Mesendoderm (in vitro differentiated cells): ENCODE measurements at regions not wholly inside any gene's neighbourhood (a gene's known extent, or its start where the extent isn't known, plus 50 kb on each side); places are given as distances from the start of the nearest gene placed in this dataset.
"Not testable (repeated sequence)": the region's sequence is repeated elsewhere in the genome, so short reads cannot be mapped to it uniquely, and the experiment has no call there.

Source experiments
- DNase-seq: peaks from one replicate; pipeline ENCODE4 v3.0.0; 2013
- H2AK5ac ChIP-seq: 2 replicates; pipeline ENCODE4 v1.6.1; 2013; ENCODE audit warnings: low read length, inconsistent platforms
- H2BK120ac ChIP-seq: 2 replicates; pipeline ENCODE4 v1.6.1; 2013; ENCODE audit warnings: low read depth, mild to moderate bottlenecking, low read length, moderate library complexity, mixed read lengths
- H2BK15ac ChIP-seq: replicated peaks from 2 replicates; pipeline ENCODE4 v1.6.1; 2013; ENCODE audit warnings: low read depth, mild to moderate bottlenecking, moderate library complexity
- H2BK5ac ChIP-seq: 2 replicates; pipeline ENCODE4 v1.6.1; 2013; ENCODE audit warnings: low read length, inconsistent platforms
- H3K18ac ChIP-seq: 2 replicates; pipeline ENCODE4 v1.6.1; 2013; ENCODE audit warnings: mild to moderate bottlenecking, low read length, mixed read lengths
- H3K23ac ChIP-seq: one replicate; pipeline ENCODE4 v1.6.1; 2013; ENCODE audit warnings: low read length
- H3K27ac ChIP-seq: 2 replicates; pipeline ENCODE4 v1.5.1; 2013; ENCODE audit warnings: low read depth, mild to moderate bottlenecking, inconsistent platforms, low read length, moderate library complexity
- H3K27me3 ChIP-seq: 2 replicates; pipeline ENCODE4 v1.6.1; 2013; ENCODE audit warnings: low read length, control low read depth, mild to moderate bottlenecking, inconsistent platforms; ENCODE audit not compliant: insufficient read depth, poor library complexity
- H3K36me3 ChIP-seq: 2 replicates; pipeline ENCODE4 v1.6.1; 2013; ENCODE audit warnings: low read length, inconsistent platforms; ENCODE audit not compliant: control insufficient read depth, insufficient read depth
- H3K4ac ChIP-seq: one replicate; pipeline ENCODE4 v1.6.1; 2013; ENCODE audit warnings: low read depth, mild to moderate bottlenecking, low read length, moderate library complexity
- H3K4me1 ChIP-seq: 2 replicates; pipeline ENCODE4 v1.6.1; 2013; ENCODE audit warnings: low read depth, low read length, inconsistent platforms; ENCODE audit not compliant: control insufficient read depth
- H3K4me2 ChIP-seq: 2 replicates; pipeline ENCODE4 v1.6.1; 2013; ENCODE audit warnings: low read length
- H3K4me3 ChIP-seq: 2 replicates; pipeline ENCODE4 v1.5.1; 2013; ENCODE audit warnings: mild to moderate bottlenecking, low read length
- H3K56ac ChIP-seq: one replicate; pipeline ENCODE4 v1.6.1; 2013; ENCODE audit warnings: low read length
- H3K79me1 ChIP-seq: 2 replicates; pipeline ENCODE4 v1.6.1; 2013; ENCODE audit warnings: low read length, inconsistent platforms
- H3K79me2 ChIP-seq: 2 replicates; pipeline ENCODE4 v1.6.1; 2013; ENCODE audit warnings: mild to moderate bottlenecking, low read length; ENCODE audit not compliant: control insufficient read depth, insufficient read depth
- H3K9ac ChIP-seq: 2 replicates; pipeline ENCODE4 v1.6.1; 2013; ENCODE audit warnings: low read length, inconsistent platforms
- H4K5ac ChIP-seq: one replicate; pipeline ENCODE4 v1.6.1; 2013; ENCODE audit warnings: low read length
- H4K8ac ChIP-seq: one replicate; pipeline ENCODE4 v1.6.1; 2013; ENCODE audit warnings: low read depth, mild to moderate bottlenecking, control low read depth, low read length, moderate library complexity
- WGBS: extraction: QIAGEN DNeasy Blood & Tissue Kit; methylation state at CpG from one replicate; pipeline ENCODE4 v1.1.7; 2013; ENCODE audit warnings: low lambda C conversion rate, missing lambda C conversion rate; ENCODE audit not compliant: insufficient coverage; ENCODE audit errors: extremely low coverage; 5-methylcytosine and 5-hydroxymethylcytosine counted together

DNA sequence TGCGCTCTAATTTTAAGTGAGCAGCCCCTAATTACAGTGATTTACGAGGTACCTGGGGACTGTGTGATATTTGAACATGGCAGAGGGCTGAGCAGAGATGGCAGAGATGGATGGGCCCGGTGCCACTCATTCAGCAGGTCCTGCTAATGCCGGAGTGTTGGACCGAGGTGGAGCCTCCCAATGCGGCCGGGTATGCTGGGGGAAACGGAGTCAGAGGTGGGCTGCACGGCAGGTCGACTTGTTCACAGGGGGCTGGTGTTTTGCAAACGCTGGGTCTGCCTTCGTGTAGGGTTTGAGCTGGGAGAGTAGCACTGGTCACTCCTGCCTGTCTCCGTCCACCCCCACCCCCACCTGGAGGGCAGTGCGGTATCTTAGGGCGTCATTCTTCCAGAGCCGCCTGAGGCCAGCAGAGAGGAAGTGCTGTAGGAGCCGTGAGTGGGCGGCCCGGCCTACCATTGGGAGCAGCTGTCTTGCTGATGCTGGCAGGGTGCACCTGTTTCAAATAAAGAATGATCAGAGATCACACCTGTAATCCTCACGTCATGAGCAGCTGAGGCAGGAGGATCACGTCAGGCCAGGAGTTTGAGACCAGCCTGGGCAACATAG lies 122.6 kb downstream of the IGLL1 start:
- H4K5ac ChIP-seq: no peak overlapping the region
- H3K9ac ChIP-seq: no peak overlapping the region
- no peak overlapping the region for H2AK5ac ChIP-seq
- H3K18ac ChIP-seq: no peak overlapping the region
- no peaks in the 10 kb centered on the region for H3K4me1 ChIP-seq
- no peak overlapping the region for H2BK5ac ChIP-seq
- no peaks in the 10 kb centered on the region for H3K79me2 ChIP-seq
- DNase-seq: no peak
- H2BK120ac ChIP-seq: no peak overlapping the region
- H4K8ac ChIP-seq: no peak overlapping the region
- H3K4ac ChIP-seq: no peak overlapping the region
- no peak overlapping the region for H3K23ac ChIP-seq
- no peaks in the 10 kb centered on the region for H3K27me3 ChIP-seq
- no peak overlapping the region for H3K4me2 ChIP-seq
- H3K4me3 ChIP-seq: no peak overlapping the region
- H3K79me1 ChIP-seq: no peaks in the 10 kb centered on the region
- H3K27ac ChIP-seq: no peak overlapping the region
- no peak overlapping the region for H3K56ac ChIP-seq
- WGBS: no CpG with 5 or more reads among the region's 21 CpGs
- no peak overlapping the region for H2BK15ac ChIP-seq
- no peaks in the 10 kb centered on the region for H3K36me3 ChIP-seq

DNA sequence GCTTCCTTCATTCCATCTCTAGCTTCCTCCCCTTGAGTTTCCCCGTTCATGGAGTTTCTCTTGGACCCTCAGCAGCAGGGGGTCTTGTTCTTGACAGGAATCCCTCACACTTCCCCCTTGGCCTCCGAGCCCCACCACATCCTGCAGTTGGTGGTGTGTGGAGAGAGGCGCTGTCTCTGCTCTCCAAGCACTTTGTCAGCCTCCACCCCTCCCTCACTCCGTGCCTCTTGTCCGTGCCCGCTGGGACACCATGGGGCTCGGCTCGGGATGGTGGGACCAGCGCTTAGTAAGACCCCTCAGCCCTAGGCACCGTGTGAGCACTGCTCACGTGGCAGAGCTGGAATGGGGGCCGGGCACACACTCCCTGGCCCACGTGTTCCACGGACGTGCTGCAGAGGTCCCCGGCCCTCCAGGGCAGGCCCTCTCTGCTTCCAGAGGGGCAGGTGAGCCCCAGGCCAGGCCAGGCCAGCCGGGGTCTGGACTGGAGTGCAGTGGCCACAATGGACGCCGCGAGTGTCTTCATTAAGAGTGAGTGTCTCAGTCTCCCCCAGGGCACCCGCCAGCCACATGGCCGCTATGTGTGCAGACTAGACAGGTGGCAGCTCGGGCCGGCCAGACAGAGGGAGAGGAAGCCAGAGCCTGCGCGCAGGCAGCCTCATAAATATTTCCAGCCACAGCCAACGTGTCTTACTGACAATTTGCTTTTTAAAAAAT lies 123.3 kb downstream of the IGLL1 start:
- not testable (repeated sequence) for H3K18ac ChIP-seq, H4K5ac ChIP-seq, H3K4ac ChIP-seq, H4K8ac ChIP-seq, H2BK15ac ChIP-seq, H2AK5ac ChIP-seq, H3K4me3 ChIP-seq, H2BK5ac ChIP-seq, H3K27me3 ChIP-seq, H3K79me1 ChIP-seq, H3K9ac ChIP-seq, H3K4me2 ChIP-seq, H3K36me3 ChIP-seq, H3K79me2 ChIP-seq, H3K4me1 ChIP-seq, H3K27ac ChIP-seq, H2BK120ac ChIP-seq
- peak; percentile 10 for DNase-seq
- H3K23ac ChIP-seq: peak overlapping the region; percentile 80
- peak overlapping the region; percentile 46 for H3K56ac ChIP-seq
- WGBS: no CpG with 5 or more reads among the region's 27 CpGs

- H3K4me1 ChIP-seq, H4K8ac ChIP-seq, H3K9ac ChIP-seq, H3K27me3 ChIP-seq, H3K18ac ChIP-seq, DNase-seq, H3K56ac ChIP-seq, H3K4me2 ChIP-seq, H3K79me1 ChIP-seq, H2BK120ac ChIP-seq, H3K79me2 ChIP-seq, H2AK5ac ChIP-seq, H3K27ac ChIP-seq, H3K36me3 ChIP-seq, H3K4ac ChIP-seq, H3K23ac ChIP-seq, H4K5ac ChIP-seq, H3K4me3 ChIP-seq, H2BK5ac ChIP-seq, H2BK15ac ChIP-seq: not testable (repeated sequence)
- no CpG with 5 or more reads among the region's 9 CpGs for WGBS
Observed at GRCh38 chr22:23454345-23454744, 125.7 kb downstream of the IGLL1 start.

DNA sequence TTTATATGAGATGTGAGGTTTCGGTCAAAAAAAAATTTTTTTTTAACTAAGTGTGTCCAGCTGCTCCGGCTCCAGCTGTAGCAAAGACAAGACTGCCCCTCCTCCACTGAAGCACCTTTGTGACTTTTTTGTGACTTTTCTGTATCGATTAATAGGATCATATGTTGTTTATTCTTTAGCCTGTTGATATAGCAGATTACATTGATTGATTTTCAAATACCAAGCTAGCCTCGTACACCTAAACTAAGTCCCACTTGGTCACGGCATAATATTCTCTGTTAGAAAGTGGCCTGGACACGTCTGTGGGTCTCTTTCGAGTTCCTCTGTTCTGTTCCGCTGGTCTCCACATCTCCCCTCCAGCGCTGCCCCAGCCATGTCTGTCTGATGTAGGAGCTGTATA lies 126.8 kb downstream of the IGLL1 start:
- Histone ChIP-seq H3K79me1 (no peaks in the 10 kb centered on the region), H2BK15ac (no peak overlapping the region), H3K27ac (no peak overlapping the region), H3K9ac (no peak overlapping the region), H2BK120ac (no peak overlapping the region), H2BK5ac (no peak overlapping the region), H3K4me3 (no peak overlapping the region), H3K79me2 (no peaks in the 10 kb centered on the region), H4K8ac (no peak overlapping the region), H2AK5ac (no peak overlapping the region), H3K23ac (no peak overlapping the region), H3K56ac (no peak overlapping the region), H3K27me3 (no peaks in the 10 kb centered on the region), H3K4me2 (no peak overlapping the region), H3K4ac (no peak overlapping the region), H4K5ac (no peak overlapping the region), H3K36me3 (no peaks in the 10 kb centered on the region), H3K4me1 (no peaks in the 10 kb centered on the region), H3K18ac (no peak overlapping the region)
- no peak for DNase-seq
- WGBS: 100% methylated on average over 1 of the region's 9 CpGs

DNA sequence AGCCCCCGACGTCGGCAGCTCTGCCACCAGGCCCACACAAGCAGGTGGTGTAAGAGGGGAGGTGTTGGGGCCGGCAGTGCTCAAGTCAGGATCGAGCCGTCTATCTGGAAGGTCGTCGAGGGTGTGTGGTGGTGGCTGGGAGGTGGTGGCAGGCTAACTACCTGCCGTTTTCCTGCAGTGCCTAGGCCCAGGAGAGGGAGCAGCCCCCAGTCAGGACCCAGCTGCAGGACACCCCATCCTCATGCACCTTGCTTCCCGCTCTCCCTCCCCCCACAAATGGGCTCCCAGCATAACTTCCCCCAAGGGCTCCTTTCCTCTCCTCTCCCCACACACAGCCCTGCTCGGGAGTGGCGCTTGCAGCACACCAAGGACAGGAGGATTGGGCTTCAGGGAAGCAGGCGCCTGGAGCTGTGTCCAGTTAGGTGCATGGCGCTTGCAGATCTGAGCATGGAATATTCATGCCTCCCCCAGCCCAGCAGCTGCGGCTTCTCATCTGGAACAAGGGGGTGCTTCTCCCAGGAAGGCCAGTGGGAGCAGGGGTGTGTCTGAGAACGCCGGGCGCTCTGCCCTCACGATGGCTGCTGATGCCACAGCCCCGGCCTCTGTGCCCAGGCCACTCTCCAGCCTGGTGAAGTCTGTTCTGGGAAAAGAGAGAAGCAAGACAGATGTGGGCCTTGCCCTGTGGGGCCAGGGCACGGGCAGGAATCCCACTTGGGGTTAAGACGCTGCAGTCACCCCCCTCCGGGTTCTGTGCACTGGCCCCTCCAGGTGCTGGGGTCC lies 127.7 kb downstream of the IGLL1 start:
- Histone ChIP-seq H3K79me2 (no peaks in the 10 kb centered on the region), H3K4me3 (no peak overlapping the region), H3K18ac (no peak overlapping the region), H3K4me2 (no peak overlapping the region), H3K4ac (no peak overlapping the region), H4K8ac (no peak overlapping the region), H3K27ac (no peak overlapping the region), H2BK5ac (no peak overlapping the region), H3K56ac (no peak overlapping the region), H3K79me1 (no peaks in the 10 kb centered on the region), H2BK120ac (no peak overlapping the region), H3K4me1 (no peaks in the 10 kb centered on the region), H3K27me3 (no peaks in the 10 kb centered on the region), H2AK5ac (no peak overlapping the region), H3K36me3 (no peaks in the 10 kb centered on the region), H4K5ac (no peak overlapping the region), H2BK15ac (no peak overlapping the region), H3K23ac (no peak overlapping the region), H3K9ac (no peak overlapping the region)
- no CpG with 5 or more reads among the region's 23 CpGs for WGBS
- DNase-seq: no peak
